ENCODE measurements at regions not wholly inside any gene's neighbourhood (a gene's known extent, or its start where the extent isn't known, plus 50 kb on each side); places are given as distances from the start of the nearest gene placed in this dataset.

GRCh38 chr12:11446372-11446771 lies 51.0 kb upstream of the PRB2 start:
- DNase-seq, result no peak

GRCh38 chr12:11457996-11458645 lies 62.8 kb upstream of the PRB2 start:
- DNase-seq, result no peak

GRCh38 chr12:11460343-11461023 lies 65.1 kb upstream of the PRB2 start:
- no peak for DNase-seq

GRCh38 chr12:11461433-11461832 lies 66.1 kb upstream of the PRB2 start:
- no peak for DNase-seq

GRCh38 chr12:11477110-11477509 lies 81.7 kb upstream of the PRB2 start:
- no peak for DNase-seq

- no peak for DNase-seq
Measured at GRCh38 chr12:11482955-11483354, 87.6 kb upstream of the PRB2 start.

- DNase-seq, result peak; percentile 81 to 82
Measured at GRCh38 chr12:11486623-11487444, 91.5 kb upstream of the PRB2 start.

GRCh38 chr12:11496157-11496851 lies 100.9 kb upstream of the PRB2 start:
- no peak for DNase-seq

- DNase-seq, result no peak
Measured at GRCh38 chr12:11497438-11497837, 102.1 kb upstream of the PRB2 start.

GRCh38 chr12:11497995-11498394 lies 102.6 kb upstream of the PRB2 start:
- DNase-seq, result no peak

GRCh38 chr12:11498574-11498973 lies 103.2 kb upstream of the PRB2 start:
- DNase-seq, result peak in 1 of 2 donors; percentile 26

- no peak for DNase-seq
Measured at GRCh38 chr12:11499806-11500187, 104.4 kb upstream of the PRB2 start.

- DNase-seq, result peak; percentile 80 to 86
Measured at GRCh38 chr12:11500188-11500860, 105.0 kb upstream of the PRB2 start.

- no peak for DNase-seq
Measured at GRCh38 chr12:11500861-11501230, 105.5 kb upstream of the PRB2 start.

- DNase-seq, result no peak
Measured at GRCh38 chr12:11508699-11509098, 113.3 kb upstream of the PRB2 start.

- DNase-seq, result no peak
Measured at GRCh38 chr12:11509326-11509725, 114.0 kb upstream of the PRB2 start.

- DNase-seq, result no peak
Measured at GRCh38 chr12:11510671-11511070, 115.3 kb upstream of the PRB2 start.

GRCh38 chr12:11513288-11513687 lies 117.9 kb upstream of the PRB2 start:
- no peak for DNase-seq

- no peak for DNase-seq
Measured at GRCh38 chr12:11517080-11517479, 121.7 kb upstream of the PRB2 start.

GRCh38 chr12:11524446-11524845 lies 125.0 kb upstream of the ETV6 start:
- no peak for DNase-seq

- no peak for DNase-seq
Measured at GRCh38 chr12:11534064-11534463, 115.4 kb upstream of the ETV6 start.

GRCh38 chr12:11535127-11535526 lies 114.3 kb upstream of the ETV6 start:
- DNase-seq, result no peak

- DNase-seq, result no peak
Measured at GRCh38 chr12:11539156-11539555, 110.3 kb upstream of the ETV6 start.
